ENCODE measurements at regions not wholly inside any gene's neighbourhood (a gene's known extent, or its start where the extent isn't known, plus 50 kb on each side); places are given as distances from the start of the nearest gene placed in this dataset.

DNA sequence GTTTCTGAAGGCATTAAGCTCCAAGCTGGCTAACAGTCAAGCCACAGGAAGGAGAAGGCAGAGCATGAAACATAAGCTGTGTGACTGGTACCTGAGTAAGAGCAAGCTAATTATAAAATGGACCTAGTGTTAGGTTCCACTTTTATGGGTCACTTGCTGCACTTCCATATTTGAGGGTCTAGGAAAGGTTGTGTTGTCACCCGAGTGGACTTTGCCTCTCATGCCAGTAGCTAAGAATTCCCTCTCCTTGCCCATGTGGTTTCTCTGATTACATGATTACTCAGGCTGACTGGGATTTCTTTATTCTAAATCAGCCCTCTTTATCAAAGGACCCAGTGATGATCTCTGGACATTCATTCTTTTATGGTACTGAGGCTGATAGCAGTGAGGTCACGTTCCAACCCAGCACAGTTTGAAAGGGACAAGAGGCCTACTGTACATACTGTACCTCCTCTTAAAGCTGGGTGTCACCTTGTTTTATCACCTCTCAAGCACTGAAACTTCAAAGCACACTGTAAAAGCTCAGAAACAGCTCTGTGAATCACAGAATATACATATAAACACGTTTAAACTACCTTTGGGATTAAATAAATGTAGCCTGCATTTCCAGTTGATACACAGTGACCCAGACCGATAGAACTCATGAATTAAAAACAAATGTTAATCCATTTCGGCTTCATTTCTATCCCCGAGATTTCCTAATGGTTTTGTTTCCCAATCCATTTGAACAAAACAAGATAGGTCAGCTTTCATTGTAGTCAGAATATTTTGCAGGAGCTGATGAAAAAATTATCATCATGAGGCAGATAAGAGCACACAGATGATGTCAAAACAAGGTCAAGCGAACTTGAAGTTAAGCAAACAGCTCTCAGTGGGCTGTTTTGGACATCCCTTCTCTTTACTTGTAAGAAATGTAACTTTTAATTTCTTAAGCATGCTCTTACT, 96.5 kb downstream of the ALDH8A1 start:
- Histone ChIP-seq H2AK5ac (ENCODE audit: low read length, severe bottlenecking) (no peak overlapping the region), H3K9me3 (ENCODE audit: control insufficient read depth, low read length) (no peaks in the 10 kb centered on the region), H2BK12ac (ENCODE audit: low read length in 2 of 2) (no peak overlapping the region), H3K36me3 (ENCODE audit: control insufficient read depth in 1 of 2, insufficient read depth in 2 of 2, low read depth in 1 of 2, low read length in 2 of 2) (no peaks in the 10 kb centered on the region), H4K91ac (ENCODE audit: low read length) (no peak overlapping the region), H3K23ac (ENCODE audit: low read length in 2 of 2) (no peak overlapping the region), H3K4me1 (ENCODE audit: control insufficient read depth, insufficient read depth, low read depth, low read length) (no peaks in the 10 kb centered on the region), H3K4ac (ENCODE audit: low read depth in 1 of 2, low read length in 2 of 2) (no peak overlapping the region), H3K27me3 (ENCODE audit: control insufficient read depth in 1 of 2, insufficient read depth in 1 of 2, low read length in 2 of 2) (no peaks in the 10 kb centered on the region), H3K79me1 (replicated peaks; ENCODE audit: low read length, poor library complexity, severe bottlenecking) (no peaks in the 10 kb centered on the region), H3K18ac (ENCODE audit: low read depth in 1 of 2, low read length in 2 of 2) (no peak overlapping the region), H2BK120ac (ENCODE audit: low read depth, low read length) (no peak overlapping the region), H2AFZ (ENCODE audit: low read depth, low read length) (no peak overlapping the region), H2BK5ac (ENCODE audit: low read depth, low read length, poor library complexity, severe bottlenecking) (no peak overlapping the region), H3K14ac (ENCODE audit: low read length in 2 of 2) (no peak overlapping the region), H3K9ac (ENCODE audit: low read length) (peak overlapping the region; percentile 64), H3K4me3 (ENCODE audit: insufficient read depth in 1 of 2, low read depth in 1 of 2, low read length in 2 of 2) (no peak overlapping the region), H2BK15ac (ENCODE audit: low read depth, poor library complexity, severe bottlenecking) (no peak overlapping the region), H3K4me2 (ENCODE audit: low read length, poor library complexity, severe bottlenecking) (no peak overlapping the region), H4K8ac (ENCODE audit: low read length) (no peak overlapping the region), H3K27ac (ENCODE audit: low read length, poor library complexity, severe bottlenecking) (no peak overlapping the region)
- 95% methylated on average over 7 of the region's 7 CpGs for WGBS
- no peak for DNase-seq

GRCh38 chr6:134851548-134851947, 98.4 kb downstream of the ALDH8A1 start:
- H3K9me3 ChIP-seq (ENCODE audit: control insufficient read depth, low read length): no peaks in the 10 kb centered on the region
- H3K4me2 ChIP-seq (ENCODE audit: low read length, poor library complexity, severe bottlenecking): no peak overlapping the region
- no peaks in the 10 kb centered on the region for H3K4me1 ChIP-seq (ENCODE audit: control insufficient read depth, insufficient read depth, low read depth, low read length)
- H3K4ac ChIP-seq (ENCODE audit: low read depth in 1 of 2, low read length in 2 of 2): no peak overlapping the region
- no peak overlapping the region for H3K27ac ChIP-seq (ENCODE audit: low read length, poor library complexity, severe bottlenecking)
- no peak overlapping the region for H3K4me3 ChIP-seq (ENCODE audit: insufficient read depth in 1 of 2, low read depth in 1 of 2, low read length in 2 of 2)
- no peak overlapping the region for H2BK5ac ChIP-seq (ENCODE audit: low read depth, low read length, poor library complexity, severe bottlenecking)
- H3K36me3 ChIP-seq (ENCODE audit: control insufficient read depth in 1 of 2, insufficient read depth in 2 of 2, low read depth in 1 of 2, low read length in 2 of 2): no peaks in the 10 kb centered on the region
- WGBS: 94% methylated on average over 5 of the region's 6 CpGs
- H2BK12ac ChIP-seq (ENCODE audit: low read length in 2 of 2): no peak overlapping the region
- H2BK15ac ChIP-seq (ENCODE audit: low read depth, poor library complexity, severe bottlenecking): no peak overlapping the region
- H3K14ac ChIP-seq (ENCODE audit: low read length in 2 of 2): no peak overlapping the region
- no peak overlapping the region for H4K91ac ChIP-seq (ENCODE audit: low read length)
- no peak overlapping the region for H3K18ac ChIP-seq (ENCODE audit: low read depth in 1 of 2, low read length in 2 of 2)
- no peaks in the 10 kb centered on the region for H3K27me3 ChIP-seq (ENCODE audit: control insufficient read depth in 1 of 2, insufficient read depth in 1 of 2, low read length in 2 of 2)
- no peak overlapping the region for H3K9ac ChIP-seq (ENCODE audit: low read length)
- no peaks in the 10 kb centered on the region for H3K79me1 ChIP-seq (replicated peaks; ENCODE audit: low read length, poor library complexity, severe bottlenecking)
- H2AFZ ChIP-seq (ENCODE audit: low read depth, low read length): no peak overlapping the region
- H3K23ac ChIP-seq (ENCODE audit: low read length in 2 of 2): no peak overlapping the region
- no peak overlapping the region for H2AK5ac ChIP-seq (ENCODE audit: low read length, severe bottlenecking)
- no peak overlapping the region for H4K8ac ChIP-seq (ENCODE audit: low read length)
- DNase-seq: no peak
- no peak overlapping the region for H2BK120ac ChIP-seq (ENCODE audit: low read depth, low read length)

DNA sequence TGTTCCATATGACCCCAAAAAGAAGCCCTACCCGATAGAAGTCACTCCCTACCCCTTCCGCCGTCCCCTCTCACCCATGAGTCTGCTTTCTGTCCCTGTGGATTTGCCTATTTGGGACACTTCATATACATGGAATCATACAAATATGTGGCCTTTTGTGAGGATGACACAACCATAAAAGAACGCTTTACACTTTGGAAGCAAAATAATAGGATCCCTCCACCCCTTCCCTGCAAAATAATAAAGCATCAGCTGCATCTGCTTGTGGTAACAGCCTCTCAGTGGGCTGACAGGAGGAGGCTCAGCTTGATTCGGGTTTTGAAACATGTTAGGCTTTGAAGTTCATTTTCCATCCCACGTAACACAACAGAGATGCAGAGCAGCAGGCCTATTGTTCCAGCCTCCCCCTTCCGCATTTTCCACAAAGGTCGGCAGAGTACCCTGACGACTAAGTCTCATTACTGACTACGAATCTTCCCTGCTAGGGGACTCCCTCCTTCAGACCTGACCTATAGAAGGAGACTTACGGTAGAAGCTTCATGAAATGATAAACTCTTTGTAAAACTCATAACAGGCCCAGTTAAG, 99.1 kb downstream of the ALDH8A1 start:
- H3K27me3 ChIP-seq (ENCODE audit: control insufficient read depth in 1 of 2, insufficient read depth in 1 of 2, low read length in 2 of 2): no peaks in the 10 kb centered on the region
- H3K36me3 ChIP-seq (ENCODE audit: control insufficient read depth in 1 of 2, insufficient read depth in 2 of 2, low read depth in 1 of 2, low read length in 2 of 2): no peaks in the 10 kb centered on the region
- H3K23ac ChIP-seq (ENCODE audit: low read length in 2 of 2): no peak overlapping the region
- no peak overlapping the region for H4K91ac ChIP-seq (ENCODE audit: low read length)
- 78% methylated on average over 11 of the region's 11 CpGs for WGBS
- H3K9me3 ChIP-seq (ENCODE audit: control insufficient read depth, low read length): no peaks in the 10 kb centered on the region
- no peak overlapping the region for H2BK5ac ChIP-seq (ENCODE audit: low read depth, low read length, poor library complexity, severe bottlenecking)
- H2BK12ac ChIP-seq (ENCODE audit: low read length in 2 of 2): no peak overlapping the region
- H3K4me2 ChIP-seq (ENCODE audit: low read length, poor library complexity, severe bottlenecking): no peak overlapping the region
- H3K27ac ChIP-seq (ENCODE audit: low read length, poor library complexity, severe bottlenecking): no peak overlapping the region
- H2AK5ac ChIP-seq (ENCODE audit: low read length, severe bottlenecking): no peak overlapping the region
- no peaks in the 10 kb centered on the region for H3K4me1 ChIP-seq (ENCODE audit: control insufficient read depth, insufficient read depth, low read depth, low read length)
- H2BK15ac ChIP-seq (ENCODE audit: low read depth, poor library complexity, severe bottlenecking): no peak overlapping the region
- no peak overlapping the region for H4K8ac ChIP-seq (ENCODE audit: low read length)
- no peak overlapping the region for H3K4me3 ChIP-seq (ENCODE audit: insufficient read depth in 1 of 2, low read depth in 1 of 2, low read length in 2 of 2)
- H3K18ac ChIP-seq (ENCODE audit: low read depth in 1 of 2, low read length in 2 of 2): no peak overlapping the region
- no peak overlapping the region for H2AFZ ChIP-seq (ENCODE audit: low read depth, low read length)
- no peak overlapping the region for H2BK120ac ChIP-seq (ENCODE audit: low read depth, low read length)
- no peak overlapping the region for H3K4ac ChIP-seq (ENCODE audit: low read depth in 1 of 2, low read length in 2 of 2)
- no peak overlapping the region for H3K9ac ChIP-seq (ENCODE audit: low read length)
- no peak for DNase-seq
- no peaks in the 10 kb centered on the region for H3K79me1 ChIP-seq (replicated peaks; ENCODE audit: low read length, poor library complexity, severe bottlenecking)
- H3K14ac ChIP-seq (ENCODE audit: low read length in 2 of 2): no peak overlapping the region

DNA sequence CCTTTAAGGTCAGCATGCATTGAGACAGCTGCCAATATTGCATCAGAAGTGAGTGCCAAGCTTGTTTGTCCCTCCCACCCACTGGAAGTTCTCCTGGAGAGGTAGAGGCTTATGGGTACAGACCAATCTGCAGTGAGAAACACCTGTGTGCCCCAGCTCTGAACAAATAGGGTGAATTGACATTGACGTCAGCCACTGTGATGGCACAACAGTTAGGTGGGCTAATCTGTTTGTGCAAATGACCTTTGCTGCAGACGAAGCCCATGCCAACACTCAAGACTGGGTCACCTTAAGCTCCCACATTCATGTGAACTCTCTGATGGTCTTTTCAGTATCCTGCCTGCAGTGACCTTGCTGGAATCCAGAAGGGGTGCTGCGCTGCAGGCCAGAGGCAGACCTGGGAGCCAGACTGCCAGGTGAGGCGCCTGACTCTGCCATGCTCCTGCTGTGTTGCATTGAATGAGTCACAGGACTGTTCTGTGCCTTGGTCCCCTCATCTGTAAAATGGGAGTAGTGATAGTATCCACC, 99.9 kb downstream of the ALDH8A1 start:
- H2AFZ ChIP-seq (ENCODE audit: low read depth, low read length): no peak overlapping the region
- DNase-seq: no peak
- H2BK120ac ChIP-seq (ENCODE audit: low read depth, low read length): no peak overlapping the region
- no peaks in the 10 kb centered on the region for H3K36me3 ChIP-seq (ENCODE audit: control insufficient read depth in 1 of 2, insufficient read depth in 2 of 2, low read depth in 1 of 2, low read length in 2 of 2)
- no peak overlapping the region for H2AK5ac ChIP-seq (ENCODE audit: low read length, severe bottlenecking)
- H3K79me1 ChIP-seq (replicated peaks; ENCODE audit: low read length, poor library complexity, severe bottlenecking): no peaks in the 10 kb centered on the region
- no peak overlapping the region for H3K4me3 ChIP-seq (ENCODE audit: insufficient read depth in 1 of 2, low read depth in 1 of 2, low read length in 2 of 2)
- 88% methylated on average over 4 of the region's 4 CpGs for WGBS
- H4K91ac ChIP-seq (ENCODE audit: low read length): no peak overlapping the region
- no peak overlapping the region for H3K14ac ChIP-seq (ENCODE audit: low read length in 2 of 2)
- H3K27me3 ChIP-seq (ENCODE audit: control insufficient read depth in 1 of 2, insufficient read depth in 1 of 2, low read length in 2 of 2): no peaks in the 10 kb centered on the region
- H3K9ac ChIP-seq (ENCODE audit: low read length): no peak overlapping the region
- H3K4ac ChIP-seq (ENCODE audit: low read depth in 1 of 2, low read length in 2 of 2): no peak overlapping the region
- no peak overlapping the region for H3K23ac ChIP-seq (ENCODE audit: low read length in 2 of 2)
- no peak overlapping the region for H2BK12ac ChIP-seq (ENCODE audit: low read length in 2 of 2)
- H3K18ac ChIP-seq (ENCODE audit: low read depth in 1 of 2, low read length in 2 of 2): no peak overlapping the region
- H3K4me1 ChIP-seq (ENCODE audit: control insufficient read depth, insufficient read depth, low read depth, low read length): no peaks in the 10 kb centered on the region
- no peak overlapping the region for H3K4me2 ChIP-seq (ENCODE audit: low read length, poor library complexity, severe bottlenecking)
- H2BK15ac ChIP-seq (ENCODE audit: low read depth, poor library complexity, severe bottlenecking): no peak overlapping the region
- H3K27ac ChIP-seq (ENCODE audit: low read length, poor library complexity, severe bottlenecking): no peak overlapping the region
- H2BK5ac ChIP-seq (ENCODE audit: low read depth, low read length, poor library complexity, severe bottlenecking): no peak overlapping the region
- no peak overlapping the region for H4K8ac ChIP-seq (ENCODE audit: low read length)
- no peaks in the 10 kb centered on the region for H3K9me3 ChIP-seq (ENCODE audit: control insufficient read depth, low read length)

Measured in mesenchymal stem cell (in vitro differentiated cells and primary cell).